ENCODE measurements at regions not wholly inside any gene's neighbourhood (a gene's known extent, or its start where the extent isn't known, plus 50 kb on each side); places are given as distances from the start of the nearest gene placed in this dataset.

- no peak for DNase-seq (ENCODE audit: low read depth, low spot score)
Measured at GRCh38 chr7:16235147-16236114, 185.9 kb downstream of the CRPPA start.

GRCh38 chr7:16234493-16235146 lies 186.7 kb downstream of the CRPPA start:
- no peak for DNase-seq (ENCODE audit: low read depth, low spot score)

- DNase-seq (ENCODE audit: low read depth, low spot score), result no peak
Measured at GRCh38 chr7:16233517-16233916, 187.8 kb downstream of the CRPPA start.

- no peak for DNase-seq (ENCODE audit: low read depth, low spot score)
Measured at GRCh38 chr7:16232273-16232672, 189.1 kb downstream of the CRPPA start.

GRCh38 chr7:16223963-16224707 lies 197.2 kb downstream of the CRPPA start:
- DNase-seq (ENCODE audit: low read depth, low spot score), result no peak

- no peak for DNase-seq (ENCODE audit: low read depth, low spot score)
Measured at GRCh38 chr7:16212610-16213009, 208.7 kb downstream of the CRPPA start.

- no peak for DNase-seq (ENCODE audit: low read depth, low spot score)
Measured at GRCh38 chr7:16212032-16212431, 209.3 kb downstream of the CRPPA start.

GRCh38 chr7:16211402-16211925 lies 209.9 kb downstream of the CRPPA start:
- no peak for DNase-seq (ENCODE audit: low read depth, low spot score)

GRCh38 chr7:16210171-16210570 lies 211.2 kb downstream of the CRPPA start:
- no peak for DNase-seq (ENCODE audit: low read depth, low spot score)

- no peak for DNase-seq (ENCODE audit: low read depth, low spot score)
Measured at GRCh38 chr7:16207321-16207720, 214.0 kb downstream of the CRPPA start.

- DNase-seq (ENCODE audit: low read depth, low spot score), result no peak
Measured at GRCh38 chr7:16205466-16205865, 215.9 kb downstream of the CRPPA start.

GRCh38 chr7:16204953-16205352 lies 216.4 kb downstream of the CRPPA start:
- DNase-seq (ENCODE audit: low read depth, low spot score), result no peak

- no peak for DNase-seq (ENCODE audit: low read depth, low spot score)
Measured at GRCh38 chr7:16203065-16203464, 218.3 kb downstream of the CRPPA start.

GRCh38 chr7:16202303-16202702 lies 219.0 kb downstream of the CRPPA start:
- DNase-seq (ENCODE audit: low read depth, low spot score), result peak; percentile 22

- DNase-seq (ENCODE audit: low read depth, low spot score), result no peak
Measured at GRCh38 chr7:16200591-16200990, 220.7 kb downstream of the CRPPA start.

- DNase-seq (ENCODE audit: low read depth, low spot score), result no peak
Measured at GRCh38 chr7:16193631-16194030, 227.7 kb downstream of the CRPPA start.

- no peak for DNase-seq (ENCODE audit: low read depth, low spot score)
Measured at GRCh38 chr7:16189026-16189715, 232.2 kb downstream of the CRPPA start.

- DNase-seq (ENCODE audit: low read depth, low spot score), result no peak
Measured at GRCh38 chr7:16187131-16187530, 234.2 kb downstream of the CRPPA start.

GRCh38 chr7:16178585-16178984 lies 242.8 kb downstream of the CRPPA start:
- DNase-seq (ENCODE audit: low read depth, low spot score), result no peak

- DNase-seq (ENCODE audit: low read depth, low spot score), result no peak
Measured at GRCh38 chr7:16178092-16178491, 243.2 kb downstream of the CRPPA start.

- DNase-seq (ENCODE audit: low read depth, low spot score), result no peak
Measured at GRCh38 chr7:16174253-16174652, 247.1 kb downstream of the CRPPA start.
